ENCODE measurements at regions not wholly inside any gene's neighbourhood (a gene's known extent, or its start where the extent isn't known, plus 50 kb on each side); places are given as distances from the start of the nearest gene placed in this dataset.

- ChIA-PET POLR2A (no interaction called here), CTCF (no interaction called here)
- H3K9me3 ChIP-seq (ENCODE audit: control insufficient read depth, insufficient read depth, low read depth, low read length), result no peaks in the 10 kb centered on the region
- H3K4me3 ChIP-seq (ENCODE audit: low read depth in 2 of 2, low read length in 2 of 2), result no peak overlapping the region
- H3K27me3 ChIP-seq (ENCODE audit: control insufficient read depth, insufficient read depth, low read length), result no peaks in the 10 kb centered on the region
- no peak for TF ChIP-seq TCF7L2 (IDR thresholded peaks at IDR 0.05; ENCODE audit: low read depth, low read length)
- no peak for TF ChIP-seq CTCF (IDR thresholded peaks at IDR 0.05)
- TF ChIP-seq POLR2AphosphoS5 (IDR thresholded peaks at IDR 0.05; ENCODE audit: low read depth, low read length), result no peak
- TF ChIP-seq REST (IDR thresholded peaks at IDR 0.05; ENCODE audit: insufficient read depth in 1 of 2, low read depth in 2 of 2, low read length in 1 of 2), result no peak
- no peak for TF ChIP-seq SIN3A (IDR thresholded peaks at IDR 0.05; ENCODE audit: borderline replicate concordance, insufficient read depth, low read depth, low read length)
- DNase-seq (ENCODE audit: low read depth, low spot score) (no peak), ATAC-seq (no peak)
- in situ Hi-C loops (cut with HindIII; ENCODE audit: low pct_unique_long_range_greater_than_20kb, low sequenced_read_pairs) (no loop called here), intact Hi-C loops (cut with micrococcal nuclease; ENCODE audit: unreplicated experiment) (no loop called here)
- no peaks in the 10 kb centered on the region for H3K36me3 ChIP-seq (ENCODE audit: control insufficient read depth, insufficient read depth, low read length)
- H3K27ac ChIP-seq (ENCODE audit: low read length), result no peak overlapping the region
- no peaks in the 10 kb centered on the region for H3K4me1 ChIP-seq (ENCODE audit: control insufficient read depth, insufficient read depth, low read length)
- BruUV-seq (replicated peaks), result no TSS peak
These were observed 136.7 kb upstream of the MYCN start for GRCh38 chr2:15803543-15804245.

GRCh38 chr2:15804246-15804619, 136.1 kb upstream of the MYCN start:
- TF ChIP-seq TCF7L2 (IDR thresholded peaks at IDR 0.05; ENCODE audit: low read depth, low read length) (no peak), POLR2AphosphoS5 (IDR thresholded peaks at IDR 0.05; ENCODE audit: low read depth, low read length) (no peak), SIN3A (IDR thresholded peaks at IDR 0.05; ENCODE audit: borderline replicate concordance, insufficient read depth, low read depth, low read length) (no peak)
- Histone ChIP-seq H3K4me1 (ENCODE audit: control insufficient read depth, insufficient read depth, low read length) (no peaks in the 10 kb centered on the region), H3K27me3 (ENCODE audit: control insufficient read depth, insufficient read depth, low read length) (no peaks in the 10 kb centered on the region), H3K27ac (ENCODE audit: low read length) (no peak overlapping the region), H3K36me3 (ENCODE audit: control insufficient read depth, insufficient read depth, low read length) (no peaks in the 10 kb centered on the region), H3K9me3 (ENCODE audit: control insufficient read depth, insufficient read depth, low read depth, low read length) (no peaks in the 10 kb centered on the region), H3K4me3 (ENCODE audit: low read depth in 2 of 2, low read length in 2 of 2) (no peak overlapping the region)
- in situ Hi-C loops (cut with HindIII; ENCODE audit: low pct_unique_long_range_greater_than_20kb, low sequenced_read_pairs) (no loop called here), intact Hi-C loops (cut with micrococcal nuclease; ENCODE audit: unreplicated experiment) (no loop called here)
- ChIA-PET POLR2A (no interaction called here), CTCF (no interaction called here)
- ATAC-seq (no peak), DNase-seq (ENCODE audit: low read depth, low spot score) (no peak)
- BruUV-seq (replicated peaks), result no TSS peak

GRCh38 chr2:15804691-15805090, 135.7 kb upstream of the MYCN start:
- Histone ChIP-seq H3K27me3 (ENCODE audit: control insufficient read depth, insufficient read depth, low read length) (no peaks in the 10 kb centered on the region), H3K4me1 (ENCODE audit: control insufficient read depth, insufficient read depth, low read length) (no peaks in the 10 kb centered on the region), H3K27ac (ENCODE audit: low read length) (no peak overlapping the region), H3K9me3 (ENCODE audit: control insufficient read depth, insufficient read depth, low read depth, low read length) (no peaks in the 10 kb centered on the region), H3K36me3 (ENCODE audit: control insufficient read depth, insufficient read depth, low read length) (no peaks in the 10 kb centered on the region), H3K4me3 (ENCODE audit: low read depth in 2 of 2, low read length in 2 of 2) (no peak overlapping the region)
- POLR2A ChIA-PET, result no interaction called here
- intact Hi-C loops (cut with micrococcal nuclease; ENCODE audit: unreplicated experiment) (no loop called here), in situ Hi-C loops (cut with HindIII; ENCODE audit: low pct_unique_long_range_greater_than_20kb, low sequenced_read_pairs) (no loop called here)
- ATAC-seq (no peak), DNase-seq (ENCODE audit: low read depth, low spot score) (no peak)
- no TSS peak for BruUV-seq (replicated peaks)
- no peak for TF ChIP-seq TCF7L2 (IDR thresholded peaks at IDR 0.05; ENCODE audit: low read depth, low read length)
- CTCF ChIA-PET, result no interaction called here
